ENCODE measurements at regions not wholly inside any gene's neighbourhood (a gene's known extent, or its start where the extent isn't known, plus 50 kb on each side); places are given as distances from the start of the nearest gene placed in this dataset.
"Not testable (repeated sequence)": the region's sequence is repeated elsewhere in the genome, so short reads cannot be mapped to it uniquely, and the experiment has no call there.

GRCh38 chr3:164365242-164365641 is 713.1 kb downstream of the SI start:
- no peak for DNase-seq

- no peak for DNase-seq
Measured at GRCh38 chr3:164364111-164364510, 714.2 kb downstream of the SI start.

DNA sequence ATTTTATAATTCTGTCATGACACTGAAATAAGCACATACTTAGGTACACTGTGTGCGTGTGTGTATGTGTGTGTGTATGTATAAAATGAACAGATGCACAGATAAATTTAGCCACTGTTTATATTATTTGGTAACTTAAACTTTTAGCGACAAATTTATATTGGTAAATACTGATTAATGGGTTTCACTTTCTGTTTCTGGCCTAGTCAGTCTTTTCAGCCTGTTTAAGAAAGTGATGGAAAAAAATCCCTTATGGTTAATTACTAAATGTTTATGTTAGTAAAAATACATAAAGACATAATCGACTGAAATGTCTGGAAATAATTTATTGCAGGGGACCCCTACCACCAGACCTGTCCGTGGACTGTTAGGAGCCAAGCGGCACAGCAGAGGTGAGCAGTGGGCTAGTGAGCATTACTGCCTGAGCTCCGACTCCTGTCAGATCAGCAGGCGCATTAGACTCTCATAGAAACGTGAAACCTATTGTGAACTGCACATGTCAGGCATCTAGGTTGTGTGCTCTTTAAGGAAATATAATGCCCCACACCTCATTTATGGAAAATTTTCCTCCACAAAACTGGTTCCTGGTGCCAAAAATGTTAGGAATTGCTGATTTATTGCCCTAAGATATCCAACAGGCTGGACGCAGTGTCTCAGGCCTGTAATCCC is 717.4 kb downstream of the SI start:
- no peak for DNase-seq

DNA sequence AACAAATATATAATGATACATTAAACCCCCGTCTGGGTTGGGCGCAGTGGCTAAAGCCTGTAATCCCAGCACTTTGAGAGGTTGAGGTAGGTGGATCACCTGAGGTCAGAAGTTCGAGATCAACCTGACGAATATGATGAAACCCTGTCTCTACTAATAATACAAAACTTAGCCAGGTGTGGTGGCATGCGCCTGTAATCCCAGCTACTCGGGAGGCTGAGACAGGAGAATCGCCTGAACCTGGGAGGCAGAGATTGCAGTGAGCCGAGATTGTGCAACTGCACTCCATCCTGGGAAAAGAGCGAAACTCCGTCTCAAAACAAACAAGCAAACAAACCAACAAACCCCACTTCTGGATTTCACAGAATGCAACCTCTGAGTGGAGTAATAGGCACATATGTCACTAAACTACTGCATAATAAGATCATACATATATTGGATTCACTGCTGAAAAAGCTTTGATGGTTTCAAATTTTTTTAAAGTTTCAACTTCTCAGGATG is 718.2 kb downstream of the SI start:
- DNase-seq, result no peak

DNA sequence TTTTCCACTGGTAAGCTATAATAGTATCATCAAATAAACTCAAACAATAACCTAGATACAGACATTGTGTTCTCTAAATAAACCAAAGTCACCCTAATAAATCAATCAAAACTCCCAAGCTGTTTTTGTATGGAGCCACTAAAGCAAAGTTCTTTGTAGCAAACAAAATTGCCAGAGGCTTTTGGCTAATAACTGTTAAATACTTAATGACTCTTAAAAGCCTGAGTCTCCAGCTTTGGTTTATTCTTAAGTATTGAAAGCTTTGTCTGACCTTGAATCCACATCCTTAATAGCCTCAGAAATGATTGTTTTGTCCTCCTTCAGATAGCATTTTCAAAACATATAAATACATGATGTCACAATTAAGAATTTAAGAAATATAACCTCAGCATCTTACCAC is 725.3 kb downstream of the SI start:
- DNase-seq, result no peak

- DNase-seq, result no peak
Measured at GRCh38 chr3:164351131-164351530, 727.2 kb downstream of the SI start.

- DNase-seq, result not testable (repeated sequence)
Measured at GRCh38 chr3:164342206-164342605, 736.1 kb downstream of the SI start.

GRCh38 chr3:164341086-164341485 is 737.2 kb downstream of the SI start:
- DNase-seq, result no peak

DNA sequence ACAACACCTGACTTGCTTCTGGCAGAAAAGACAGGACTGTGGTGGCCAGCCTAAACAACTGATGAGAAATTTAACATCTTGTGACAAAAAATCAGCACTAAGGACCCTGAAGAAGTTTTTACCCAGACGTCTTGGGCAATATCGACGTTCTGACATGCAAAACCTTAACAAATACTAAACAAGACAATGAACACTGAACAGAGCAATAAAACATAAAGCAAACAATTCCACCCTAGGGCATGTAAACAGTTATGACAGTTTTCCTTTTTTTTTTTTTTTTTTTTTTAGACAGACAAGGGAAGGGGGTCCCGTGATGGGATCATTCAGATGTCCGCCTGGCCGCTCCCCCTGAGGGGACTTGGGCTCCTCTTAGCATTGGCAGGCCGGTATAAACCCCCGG is 738.0 kb downstream of the SI start:
- DNase-seq, result no peak

GRCh38 chr3:164332831-164333802 is 745.2 kb downstream of the SI start:
- DNase-seq, result no peak

- DNase-seq, result no peak
Measured at GRCh38 chr3:164326714-164327113, 751.6 kb downstream of the SI start.

DNA sequence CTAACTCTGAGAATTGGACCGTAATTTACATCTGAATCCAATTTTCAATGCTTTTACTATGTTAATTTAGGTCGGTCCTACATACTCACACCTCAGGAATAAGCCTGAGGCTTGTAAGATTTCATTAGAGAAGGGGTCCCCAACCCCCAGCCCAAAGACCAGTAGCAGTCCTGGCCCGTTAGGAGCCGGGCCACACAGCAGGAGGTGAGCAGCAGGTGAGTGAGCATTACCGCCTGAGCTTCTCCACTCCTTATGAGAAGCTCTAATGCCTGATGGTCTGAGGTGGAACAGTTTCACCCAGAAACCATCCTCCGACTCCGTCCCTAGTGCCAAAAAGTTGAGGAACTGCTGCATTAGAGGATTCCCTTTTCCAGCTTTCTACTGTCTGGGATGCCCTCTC is 757.3 kb downstream of the SI start:
- DNase-seq, result no peak

GRCh38 chr3:164306042-164306441 is 772.3 kb downstream of the SI start:
- DNase-seq, result peak; percentile 0

DNA sequence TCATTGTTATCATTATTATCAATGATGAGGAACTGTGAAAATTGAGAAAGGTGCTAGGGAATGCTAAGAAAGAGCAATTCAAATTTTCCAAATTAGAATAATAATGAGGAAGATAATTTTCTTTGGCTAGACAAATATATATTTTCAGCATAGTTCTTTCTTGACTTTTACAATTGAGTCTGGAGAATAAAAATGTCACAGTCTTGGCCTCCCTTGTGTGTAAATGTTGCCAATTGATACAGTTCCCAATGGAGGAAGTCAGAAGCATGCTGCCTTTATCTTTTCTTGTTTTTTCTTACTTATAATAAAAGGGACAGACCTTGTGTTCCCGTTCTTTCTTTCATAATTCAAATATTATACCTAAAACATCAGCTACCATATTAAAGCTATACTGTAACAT is 774.4 kb downstream of the SI start:
- no peak for DNase-seq

DNA sequence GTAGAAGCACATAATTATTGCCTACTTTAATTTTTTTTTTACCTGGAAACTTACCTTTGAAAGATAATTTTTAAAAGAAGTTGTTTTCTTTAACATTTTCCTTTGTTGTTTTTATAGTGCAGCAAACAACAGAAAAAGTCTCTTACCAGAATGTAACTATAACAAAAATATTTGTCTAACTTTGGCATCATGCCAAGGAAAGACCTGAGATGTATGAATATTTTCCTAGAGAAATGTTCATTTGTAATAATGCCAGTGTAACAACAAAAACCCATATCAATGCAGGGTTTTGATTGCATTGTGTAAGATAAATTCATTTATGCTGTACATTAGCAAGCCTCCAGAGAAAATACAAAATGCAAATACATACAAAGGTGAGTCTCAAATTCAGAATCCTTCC is 775.7 kb downstream of the SI start:
- DNase-seq, result no peak

- not testable (repeated sequence) for DNase-seq
Measured at GRCh38 chr3:164291486-164291885, 786.8 kb downstream of the SI start.

GRCh38 chr3:164278550-164278949 is 799.7 kb downstream of the SI start:
- DNase-seq, result no peak

GRCh38 chr3:164267053-164267452 is 811.2 kb downstream of the SI start:
- no peak for DNase-seq

GRCh38 chr3:164250923-164251322 is 827.4 kb downstream of the SI start:
- DNase-seq, result no peak

GRCh38 chr3:164236851-164237250 is 841.4 kb downstream of the SI start:
- DNase-seq, result no peak

- no peak for DNase-seq
Measured at GRCh38 chr3:164235289-164236028, 842.8 kb downstream of the SI start.

GRCh38 chr3:164233951-164234350 is 844.3 kb downstream of the SI start:
- no peak for DNase-seq

- DNase-seq, result no peak
Measured at GRCh38 chr3:164231718-164232117, 846.6 kb downstream of the SI start.
